ENCODE measurements at regions not wholly inside any gene's neighbourhood (a gene's known extent, or its start where the extent isn't known, plus 50 kb on each side); places are given as distances from the start of the nearest gene placed in this dataset.

GRCh38 chr18:73286584-73286983 lies 418.8 kb upstream of the NETO1 start:
- TF ChIP-seq, protein P1, sequence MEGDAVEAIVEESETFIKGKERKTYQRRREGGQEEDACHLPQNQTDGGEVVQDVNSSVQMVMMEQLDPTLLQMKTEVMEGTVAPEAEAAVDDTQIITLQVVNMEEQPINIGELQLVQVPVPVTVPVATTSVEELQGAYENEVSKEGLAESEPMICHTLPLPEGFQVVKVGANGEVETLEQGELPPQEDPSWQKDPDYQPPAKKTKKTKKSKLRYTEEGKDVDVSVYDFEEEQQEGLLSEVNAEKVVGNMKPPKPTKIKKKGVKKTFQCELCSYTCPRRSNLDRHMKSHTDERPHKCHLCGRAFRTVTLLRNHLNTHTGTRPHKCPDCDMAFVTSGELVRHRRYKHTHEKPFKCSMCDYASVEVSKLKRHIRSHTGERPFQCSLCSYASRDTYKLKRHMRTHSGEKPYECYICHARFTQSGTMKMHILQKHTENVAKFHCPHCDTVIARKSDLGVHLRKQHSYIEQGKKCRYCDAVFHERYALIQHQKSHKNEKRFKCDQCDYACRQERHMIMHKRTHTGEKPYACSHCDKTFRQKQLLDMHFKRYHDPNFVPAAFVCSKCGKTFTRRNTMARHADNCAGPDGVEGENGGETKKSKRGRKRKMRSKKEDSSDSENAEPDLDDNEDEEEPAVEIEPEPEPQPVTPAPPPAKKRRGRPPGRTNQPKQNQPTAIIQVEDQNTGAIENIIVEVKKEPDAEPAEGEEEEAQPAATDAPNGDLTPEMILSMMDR (IDR thresholded peaks at IDR 0.05; ENCODE audit: low read depth, low read length): no peak
- TF ChIP-seq EZH2phosphoT487 (IDR thresholded peaks at IDR 0.05; ENCODE audit: low read depth): no peak

All from OCI-LY3 (cell line).